Fibroblast of skin of left biceps (primary cell): ENCODE measurements at regions not wholly inside any gene's neighbourhood (a gene's known extent, or its start where the extent isn't known, plus 50 kb on each side); places are given as distances from the start of the nearest gene placed in this dataset.
A peak's percentile ranks its signal among the peaks of the same experiment; 100 is the strongest.

ENCODE experiments used
- DNase-seq, 2 experiments: peaks; one replicate each; pipeline ENCODE4 v3.0.0-alpha.2; 2013; ENCODE audit warnings: low read depth in 2 of 2

- no peak for DNase-seq
Measured at GRCh38 chr14:71632440-71632946, 299.7 kb upstream of the RGS6 start.

- DNase-seq, result no peak
Measured at GRCh38 chr14:71636076-71636475, 296.2 kb upstream of the RGS6 start.

GRCh38 chr14:71636820-71637471, 295.3 kb upstream of the RGS6 start:
- no peak for DNase-seq

GRCh38 chr14:71638523-71639196, 293.6 kb upstream of the RGS6 start:
- DNase-seq, result no peak

GRCh38 chr14:71642715-71643114, 289.5 kb upstream of the RGS6 start:
- no peak for DNase-seq

GRCh38 chr14:71645656-71646055, 286.6 kb upstream of the RGS6 start:
- DNase-seq, result no peak

GRCh38 chr14:71646518-71646917, 285.7 kb upstream of the RGS6 start:
- no peak for DNase-seq

- DNase-seq, result no peak
Measured at GRCh38 chr14:71647086-71647784, 285.0 kb upstream of the RGS6 start.

- DNase-seq, result no peak
Measured at GRCh38 chr14:71648725-71649124, 283.5 kb upstream of the RGS6 start.

- no peak for DNase-seq
Measured at GRCh38 chr14:71650187-71650755, 282.0 kb upstream of the RGS6 start.

GRCh38 chr14:71651228-71651627, 281.0 kb upstream of the RGS6 start:
- DNase-seq, result peak; percentile 74 to 77

- no peak for DNase-seq
Measured at GRCh38 chr14:71652368-71652767, 279.9 kb upstream of the RGS6 start.

- DNase-seq, result no peak
Measured at GRCh38 chr14:71654810-71655209, 277.4 kb upstream of the RGS6 start.

GRCh38 chr14:71658261-71658860, 273.9 kb upstream of the RGS6 start:
- no peak for DNase-seq

- no peak for DNase-seq
Measured at GRCh38 chr14:71659159-71659558, 273.1 kb upstream of the RGS6 start.

- DNase-seq, result no peak
Measured at GRCh38 chr14:71661441-71661840, 270.8 kb upstream of the RGS6 start.

- no peak for DNase-seq
Measured at GRCh38 chr14:71662291-71662790, 269.9 kb upstream of the RGS6 start.

GRCh38 chr14:71665157-71665556, 267.1 kb upstream of the RGS6 start:
- peak; percentile 85 to 88 for DNase-seq

GRCh38 chr14:71665781-71666180, 266.4 kb upstream of the RGS6 start:
- DNase-seq, result no peak

- no peak for DNase-seq
Measured at GRCh38 chr14:71666571-71667145, 265.6 kb upstream of the RGS6 start.

GRCh38 chr14:71668186-71668912, 263.9 kb upstream of the RGS6 start:
- no peak for DNase-seq
